Glomerular endothelial cell (primary cell): ENCODE measurements at regions not wholly inside any gene's neighbourhood (a gene's known extent, or its start where the extent isn't known, plus 50 kb on each side); places are given as distances from the start of the nearest gene placed in this dataset.
"Not testable (repeated sequence)": the region's sequence is repeated elsewhere in the genome, so short reads cannot be mapped to it uniquely, and the experiment has no call there.

Experiments
- DNase-seq: peaks from one replicate; pipeline ENCODE4 v3.0.0-alpha.2; 2011; ENCODE audit warnings: low read depth, low spot score; ENCODE audit errors: extremely low read depth

DNA sequence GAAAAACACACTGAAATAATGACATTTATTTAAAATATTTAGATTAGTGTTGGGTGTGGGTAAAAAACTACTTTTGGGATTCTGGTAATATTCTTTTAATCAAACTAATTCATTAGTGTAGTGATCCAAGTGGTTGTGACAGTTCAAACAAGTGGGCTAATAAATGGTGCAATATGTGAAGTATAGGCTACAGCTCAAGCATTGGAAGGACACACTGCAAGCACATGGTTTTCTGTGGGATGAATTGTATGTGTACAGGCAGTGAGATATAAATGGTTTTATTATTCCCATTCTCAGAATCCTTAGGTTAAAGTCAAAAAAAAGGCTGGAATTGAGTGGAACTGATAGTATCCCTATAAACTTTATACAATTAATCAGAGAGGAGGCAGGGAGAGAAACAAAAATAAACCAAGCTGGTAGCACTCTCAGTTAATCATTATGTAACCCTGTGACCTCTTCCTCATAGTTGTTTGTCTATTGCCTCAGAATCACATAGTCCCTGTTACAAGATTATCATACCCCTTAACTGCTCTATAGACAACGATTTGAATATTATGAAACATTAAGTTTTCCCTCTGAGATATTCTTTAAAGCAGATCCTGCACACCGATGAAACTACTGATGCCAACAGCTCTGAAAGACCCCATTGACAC is 1755.4 kb upstream of the ACO1 start:
- no peak for DNase-seq

DNA sequence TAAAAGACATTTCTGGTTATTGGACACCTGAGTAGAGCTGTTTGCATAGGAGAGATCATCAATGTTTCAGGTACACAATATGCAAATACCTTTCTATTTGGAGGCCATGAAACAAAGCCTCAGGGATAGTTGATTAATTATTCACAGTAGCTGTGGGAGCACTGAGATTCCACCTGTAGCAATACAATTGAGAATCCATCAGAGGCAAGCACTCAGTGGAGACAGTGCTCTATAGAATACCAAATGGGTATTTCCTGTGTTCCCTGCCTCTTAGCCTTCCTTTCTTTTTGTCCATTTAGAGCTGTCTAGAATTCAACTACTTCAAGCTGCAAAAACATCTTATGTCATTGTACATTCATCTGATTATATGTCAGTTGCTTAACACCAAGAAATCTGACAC is 1754.0 kb upstream of the ACO1 start:
- no peak for DNase-seq

DNA sequence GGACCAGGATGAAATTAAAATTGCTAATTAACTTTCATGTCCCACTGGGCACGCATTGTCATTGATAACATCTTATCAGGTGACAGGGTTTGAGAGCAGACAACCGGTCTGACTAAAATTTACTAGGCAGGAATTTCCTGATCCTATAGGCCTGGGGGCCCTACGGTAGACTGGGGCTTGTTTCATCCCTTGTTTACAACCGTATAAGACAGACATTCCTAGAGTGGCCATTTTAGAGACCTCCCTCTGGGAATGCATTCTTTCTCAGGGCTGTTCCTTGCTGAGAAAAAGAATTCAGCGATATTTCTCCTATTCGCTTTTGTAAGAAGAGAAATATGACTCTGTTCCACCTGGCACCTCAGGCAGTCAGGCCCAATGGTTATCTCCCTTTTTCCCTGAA is 1737.8 kb upstream of the ACO1 start:
- not testable (repeated sequence) for DNase-seq

DNA sequence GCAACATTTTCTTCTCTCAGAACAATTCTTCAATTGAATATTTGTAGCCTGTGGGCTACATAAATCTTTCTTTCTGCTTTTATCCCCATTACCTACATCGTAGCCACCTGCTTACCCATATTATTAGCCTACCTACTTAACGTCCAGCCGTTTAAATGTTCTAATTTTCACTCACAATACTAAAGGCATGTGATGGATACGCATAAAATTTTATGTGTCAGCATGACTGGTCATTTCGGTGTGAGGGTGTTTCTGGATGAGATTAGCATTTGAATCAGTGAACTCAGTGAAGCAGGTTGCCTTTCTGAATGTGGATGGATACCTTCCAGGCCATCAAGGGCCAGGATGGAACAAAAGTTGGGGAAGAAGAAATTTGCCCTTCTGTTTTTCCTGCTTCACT is 1722.5 kb upstream of the ACO1 start:
- DNase-seq: no peak

DNA sequence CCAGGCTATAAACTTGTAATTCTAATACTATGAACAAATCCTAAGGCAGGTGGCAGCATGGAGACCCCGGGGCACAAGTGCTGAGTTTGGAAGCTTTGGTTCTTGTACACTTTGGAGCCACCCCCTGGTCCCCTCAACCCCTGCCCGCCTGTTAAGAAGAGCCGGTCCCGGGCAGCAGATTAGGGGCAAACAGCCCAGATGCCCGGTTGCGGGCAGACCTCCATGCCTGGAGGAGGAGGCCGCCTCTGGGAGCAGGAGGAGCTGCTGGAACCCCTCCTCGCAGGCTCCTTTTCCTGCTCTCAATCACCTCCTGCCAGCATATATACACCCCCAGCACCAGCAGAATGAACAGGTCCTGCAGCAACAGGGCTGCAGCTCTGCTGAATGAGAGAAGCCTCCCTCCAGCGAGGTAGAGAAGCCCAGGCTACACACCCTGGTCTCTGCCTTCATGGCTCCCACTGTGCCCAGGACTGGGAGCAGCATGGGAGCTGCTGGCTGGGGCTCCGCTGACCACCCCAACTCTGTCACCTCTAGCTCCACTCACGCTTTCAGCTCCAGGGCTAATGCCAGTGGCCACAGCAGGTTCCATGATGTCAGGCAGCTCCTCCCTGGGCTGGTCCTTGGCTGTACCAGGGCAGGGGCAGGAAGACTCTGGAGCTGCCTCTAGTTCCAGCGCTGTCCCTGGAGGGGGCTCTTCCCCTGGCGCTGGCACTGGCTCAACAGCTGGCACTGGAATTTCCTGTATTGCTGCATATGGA is 1713.5 kb upstream of the ACO1 start:
- DNase-seq: no peak

DNA sequence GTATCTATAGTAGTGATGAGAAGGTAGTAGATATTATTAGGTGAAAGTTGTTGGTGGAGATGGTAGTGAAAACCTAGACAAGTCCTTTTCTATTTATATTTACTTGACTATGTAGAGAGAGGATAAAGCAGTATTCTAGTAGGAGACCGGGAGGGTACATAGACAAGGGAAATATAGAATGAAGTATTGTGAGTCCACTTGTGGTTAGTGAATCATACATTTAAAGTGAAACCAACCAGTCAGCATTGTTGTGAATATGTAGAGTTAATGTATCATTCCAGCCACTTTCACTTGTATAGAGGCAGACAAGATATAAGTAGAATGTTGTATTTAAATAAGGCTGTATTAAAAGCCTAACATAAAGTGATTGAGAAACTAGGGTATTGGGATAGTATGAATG is 1711.3 kb upstream of the ACO1 start:
- DNase-seq: no peak

DNA sequence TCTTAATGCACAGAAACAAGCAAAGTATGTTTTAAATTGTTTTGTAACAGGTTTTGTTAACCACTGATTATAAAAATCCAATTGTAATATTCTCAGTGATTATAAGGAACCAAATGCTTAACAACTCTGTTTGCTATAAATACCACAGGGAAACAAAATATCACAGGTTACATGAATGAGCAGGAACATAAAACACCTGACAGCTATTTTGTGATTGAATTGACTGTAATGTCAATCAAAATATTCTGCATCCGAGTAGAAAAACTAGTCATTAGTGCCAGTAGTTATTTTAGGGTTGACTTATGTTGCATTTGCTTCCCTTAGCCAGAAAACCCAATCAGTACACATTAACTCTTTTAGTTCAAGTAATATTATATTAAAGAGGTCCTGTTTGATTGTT is 1707.8 kb upstream of the ACO1 start:
- DNase-seq: no peak

DNA sequence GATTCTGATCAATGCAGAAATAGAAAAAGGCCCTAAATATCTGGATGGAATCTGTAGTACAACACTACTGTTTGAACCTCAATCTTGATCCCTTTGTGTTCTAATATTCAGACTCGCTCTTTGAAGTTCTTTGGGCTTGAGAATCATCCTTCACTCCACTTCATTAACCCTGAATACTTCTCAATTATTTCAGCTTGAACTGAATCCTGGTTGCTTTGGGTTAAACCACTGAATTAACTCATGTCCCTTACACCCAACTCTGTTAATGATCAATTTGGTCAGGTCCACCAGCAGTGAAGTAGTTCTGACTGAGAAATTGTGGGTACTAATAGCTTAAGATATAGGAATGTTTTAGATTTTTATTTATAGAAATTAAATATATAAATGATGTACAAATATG is 1707.2 kb upstream of the ACO1 start:
- no peak for DNase-seq

DNA sequence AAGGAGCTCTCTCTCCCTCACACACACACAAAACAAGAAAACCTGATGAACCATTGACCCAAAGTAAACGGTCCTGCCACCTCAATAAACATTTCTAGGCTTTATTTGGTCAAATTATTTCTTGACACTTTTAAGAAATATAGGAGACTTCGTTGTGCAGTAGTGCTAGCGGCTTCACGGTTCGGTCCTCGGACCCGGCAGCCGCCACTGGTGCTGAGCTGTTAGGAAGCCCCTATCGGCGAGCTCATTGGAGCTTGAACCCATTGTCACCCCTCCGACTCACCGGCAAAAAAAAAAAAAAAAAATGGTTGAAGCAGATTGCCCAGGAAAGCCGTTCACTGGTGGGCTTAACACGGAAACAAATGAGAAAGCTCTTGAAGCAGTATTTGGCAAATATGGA is 1695.6 kb upstream of the ACO1 start:
- DNase-seq: no peak

DNA sequence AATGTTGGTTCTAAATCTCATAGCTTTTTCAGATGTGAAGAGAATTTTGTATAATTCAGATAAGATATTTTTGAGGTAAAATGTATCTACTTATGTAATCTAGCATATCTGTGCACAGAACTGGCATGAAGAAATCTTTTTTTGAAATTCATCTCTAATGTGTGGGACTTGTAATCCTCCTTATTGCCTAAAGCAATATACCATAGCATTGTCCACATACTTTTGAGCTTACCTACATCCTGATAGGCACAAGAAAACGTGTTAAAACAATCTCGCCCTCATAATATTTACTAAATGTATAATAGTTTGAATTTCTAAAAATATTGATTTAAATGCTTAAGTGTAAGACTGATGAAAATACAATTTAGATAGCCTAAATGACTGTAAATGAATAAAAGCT is 1686.5 kb upstream of the ACO1 start:
- DNase-seq: no peak

DNA sequence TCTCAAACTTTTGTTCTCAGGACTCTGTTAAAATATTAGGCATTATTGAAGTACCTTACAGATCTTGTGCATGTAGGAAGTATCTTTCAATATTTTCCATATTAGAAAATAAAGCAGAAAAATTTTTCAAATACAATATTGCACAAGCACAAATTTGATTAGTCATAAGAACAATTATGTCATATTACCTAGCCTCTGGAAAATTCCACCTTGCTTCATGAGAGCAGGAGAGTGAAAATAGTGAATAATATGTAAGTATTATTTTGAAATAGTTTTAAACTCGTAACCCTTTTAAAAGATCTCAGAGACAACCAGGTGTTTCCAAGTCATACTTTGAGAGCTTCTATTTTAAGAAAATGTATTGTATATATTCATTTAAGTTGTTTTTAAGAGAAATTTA is 1672.9 kb upstream of the ACO1 start:
- no peak for DNase-seq

DNA sequence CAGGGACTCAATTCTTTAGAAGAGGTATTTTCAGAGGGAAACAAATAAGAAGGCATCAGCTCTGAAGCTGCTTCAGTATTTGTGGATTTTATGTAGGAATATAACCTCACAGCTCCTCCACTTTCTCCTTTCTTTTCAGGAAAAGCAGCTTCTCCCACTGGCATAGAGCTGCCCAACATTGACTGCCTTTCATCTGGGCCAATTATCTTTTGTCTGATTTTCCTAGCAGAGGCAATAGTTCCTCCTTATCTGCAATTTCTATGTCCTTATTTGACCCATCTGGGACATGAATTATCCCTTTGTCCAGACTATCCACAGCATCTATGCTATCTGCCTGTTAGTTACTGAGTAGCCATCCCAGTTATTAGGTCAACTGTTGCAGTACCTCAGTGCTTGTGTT is 1671.2 kb upstream of the ACO1 start:
- no peak for DNase-seq

DNA sequence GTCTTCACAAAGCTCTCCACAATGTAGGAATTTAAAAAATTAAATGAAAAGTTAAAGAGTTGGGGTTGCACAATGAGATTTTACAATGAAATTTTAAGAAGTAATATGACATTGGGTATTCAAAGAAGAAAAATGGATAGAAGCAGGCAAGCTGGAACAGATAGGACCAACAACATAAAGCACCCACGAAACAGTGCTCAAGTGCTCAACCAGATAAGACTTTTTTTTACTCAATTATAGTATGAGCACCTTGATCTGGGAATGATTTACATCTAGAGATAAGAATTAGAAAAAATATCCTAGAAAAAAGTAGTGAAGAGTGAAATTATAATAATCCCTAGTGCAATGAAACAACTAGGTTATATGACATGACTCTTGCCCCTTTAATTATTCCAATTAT is 1670.1 kb upstream of the ACO1 start:
- no peak for DNase-seq

DNA sequence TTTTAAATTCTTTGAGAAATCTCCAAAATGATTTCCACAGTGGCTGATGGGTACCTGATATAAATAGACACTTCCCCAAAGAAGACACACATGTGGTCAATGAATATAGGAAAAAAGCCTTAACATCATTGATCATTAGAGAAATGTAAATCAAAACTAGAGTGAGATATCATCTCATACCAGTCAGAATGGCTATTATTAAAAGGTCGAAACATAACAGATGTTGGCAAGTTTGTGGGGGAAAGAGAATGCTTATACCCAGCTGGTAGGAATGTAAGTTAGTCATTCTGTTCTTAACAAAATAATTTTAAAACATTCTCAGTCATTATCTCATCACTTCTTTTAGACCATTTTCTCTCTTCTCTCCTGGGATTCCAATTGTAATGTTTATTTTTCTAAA is 1666.0 kb upstream of the ACO1 start:
- DNase-seq: no peak

DNA sequence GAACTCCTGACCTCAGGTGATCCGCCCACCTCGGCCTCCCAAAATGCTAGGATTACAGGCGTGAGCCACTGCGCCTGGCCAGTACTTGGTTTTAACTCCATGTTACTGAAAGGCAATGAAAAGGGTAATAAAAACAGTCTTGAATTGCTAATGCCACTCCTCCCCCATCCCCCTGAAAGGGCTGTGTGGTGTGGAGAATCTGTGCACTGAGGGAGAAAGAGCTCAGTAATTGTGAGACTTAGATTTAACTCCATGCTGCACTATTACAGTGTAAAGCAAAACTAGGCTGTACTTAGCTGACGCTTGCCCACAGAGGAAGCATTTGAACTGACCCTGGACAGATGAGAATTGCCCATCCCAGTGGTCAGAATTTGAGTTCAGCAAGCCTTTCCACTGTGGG is 1662.4 kb upstream of the ACO1 start:
- no peak for DNase-seq

DNA sequence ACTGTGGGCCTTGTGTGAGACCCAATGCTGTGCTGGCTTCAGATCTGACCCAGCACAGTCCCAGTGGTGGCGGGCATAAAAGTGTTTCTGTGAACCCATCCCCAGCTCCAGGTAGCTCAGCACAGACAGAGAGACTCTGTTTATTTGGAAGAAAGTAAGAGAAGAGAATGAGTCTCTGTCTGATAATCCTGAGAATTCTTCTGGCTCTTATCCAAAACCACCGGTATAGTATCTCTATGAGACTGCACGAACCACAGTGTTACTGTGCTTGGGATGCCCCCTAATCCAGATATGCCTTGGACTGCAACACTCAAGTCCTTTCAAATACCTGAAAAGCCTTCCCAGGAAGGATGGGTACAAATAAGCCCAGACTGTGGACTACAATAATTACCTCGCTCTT is 1660.8 kb upstream of the ACO1 start:
- no peak for DNase-seq

DNA sequence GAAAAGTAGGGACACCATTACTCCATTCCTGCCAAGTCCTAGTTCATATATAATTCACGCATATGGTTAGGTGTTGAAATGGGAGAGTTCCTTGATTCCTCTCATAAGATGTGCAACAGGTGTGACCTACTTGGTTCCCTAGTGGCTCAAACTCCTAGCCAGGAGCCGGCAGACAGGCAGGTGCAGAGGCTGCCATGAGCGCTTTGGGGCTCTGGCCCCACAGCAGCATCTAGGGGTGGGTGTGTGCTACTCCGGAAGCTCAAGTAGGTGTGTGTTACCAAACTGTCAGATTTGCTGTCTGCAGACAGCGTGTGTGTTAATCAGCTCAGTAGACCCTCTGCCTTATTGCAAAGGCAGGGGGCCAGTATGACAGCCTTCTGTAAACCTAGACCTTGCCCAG is 1652.4 kb upstream of the ACO1 start:
- no peak for DNase-seq

DNA sequence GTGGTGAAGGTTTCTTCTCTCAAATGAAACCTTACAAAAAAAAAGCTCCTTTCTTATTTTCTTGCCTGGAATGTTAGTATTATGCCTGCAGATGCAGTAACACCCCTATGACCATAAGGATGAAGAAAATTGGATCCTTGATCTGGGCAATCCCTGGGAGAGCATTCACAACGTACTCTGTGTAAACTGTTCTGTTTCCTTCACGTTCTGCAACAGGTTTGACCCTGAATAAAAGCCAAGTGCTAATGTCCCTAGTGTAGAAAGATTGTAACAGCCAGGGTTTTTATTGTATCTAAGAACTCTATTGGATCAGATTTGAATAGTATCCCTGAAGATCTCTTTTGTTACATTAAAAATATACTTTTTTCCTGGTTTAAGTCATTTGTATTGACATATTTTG is 1639.6 kb upstream of the ACO1 start:
- no peak for DNase-seq

DNA sequence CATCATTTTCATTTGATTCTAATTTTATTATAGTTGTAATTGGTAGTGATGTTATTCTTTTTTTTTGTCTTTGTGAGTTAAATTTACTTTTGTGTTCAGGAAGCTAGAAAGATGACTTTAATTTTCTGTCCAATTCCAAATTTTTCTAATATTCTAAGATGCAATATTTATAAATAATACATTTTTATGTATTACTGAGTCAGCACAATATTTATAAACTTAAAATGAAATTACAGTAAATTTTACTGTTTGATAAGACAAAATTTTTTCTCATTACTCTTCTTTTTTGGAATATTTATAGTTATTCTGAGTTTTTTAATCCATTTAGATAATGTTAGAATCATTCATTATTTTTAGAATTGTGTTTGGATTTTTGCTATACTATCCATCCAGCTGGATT is 1637.9 kb upstream of the ACO1 start:
- DNase-seq: no peak

DNA sequence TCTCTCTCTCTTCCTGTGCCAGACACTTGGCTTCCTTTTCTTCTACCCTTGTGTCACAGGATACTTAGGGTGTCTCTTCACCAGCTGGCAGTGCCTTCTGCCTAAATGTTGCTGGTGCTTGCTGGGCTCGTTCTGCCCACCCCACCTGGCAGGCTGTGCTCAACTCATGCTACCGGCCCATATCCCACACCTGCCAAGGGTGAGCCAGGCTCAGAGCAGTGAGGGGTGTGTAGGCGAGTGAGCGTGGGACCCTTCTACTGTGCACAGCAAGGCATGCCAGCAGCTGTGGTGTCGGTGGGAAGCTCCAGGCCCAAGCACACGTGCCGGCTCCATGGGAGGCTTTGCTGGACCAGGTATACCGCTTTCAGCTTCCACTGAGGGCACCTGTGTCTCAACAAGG is 1626.7 kb upstream of the ACO1 start:
- no peak for DNase-seq

DNA sequence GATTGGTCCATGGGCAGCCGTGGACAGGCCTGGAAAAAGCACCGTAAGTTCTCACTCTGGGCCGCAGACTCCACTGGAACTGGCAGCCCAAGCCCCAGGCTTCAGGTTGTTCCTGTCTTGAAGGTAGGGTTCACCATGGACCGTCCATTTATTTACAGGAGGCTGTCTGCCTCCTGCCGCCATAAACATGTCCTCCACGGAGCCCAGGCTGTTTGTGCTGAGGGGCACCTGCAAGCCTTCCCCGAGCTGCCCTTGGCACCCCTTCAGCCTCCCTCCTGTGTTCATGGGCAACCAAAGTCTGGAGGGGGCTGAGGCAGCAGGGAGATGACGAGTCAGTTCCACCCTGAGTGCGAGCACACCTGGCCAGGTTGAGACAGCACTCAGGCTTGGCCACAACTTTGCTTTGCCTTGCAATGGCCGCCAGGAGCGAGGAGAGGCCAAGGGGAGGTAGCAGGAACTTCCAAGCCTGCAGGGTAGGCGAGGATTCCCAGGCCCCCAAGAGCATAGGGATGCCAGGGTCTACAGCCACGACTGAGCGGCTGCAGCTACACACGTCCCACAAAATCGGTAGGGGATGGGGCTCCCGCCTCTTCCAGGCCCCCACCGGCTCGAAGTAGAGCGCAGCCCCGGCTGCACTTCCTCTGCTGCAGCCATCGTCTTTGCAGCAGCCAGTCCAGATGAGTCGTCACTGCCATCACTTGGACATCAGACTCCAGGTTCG is 1625.6 kb upstream of the ACO1 start:
- no peak for DNase-seq

DNA sequence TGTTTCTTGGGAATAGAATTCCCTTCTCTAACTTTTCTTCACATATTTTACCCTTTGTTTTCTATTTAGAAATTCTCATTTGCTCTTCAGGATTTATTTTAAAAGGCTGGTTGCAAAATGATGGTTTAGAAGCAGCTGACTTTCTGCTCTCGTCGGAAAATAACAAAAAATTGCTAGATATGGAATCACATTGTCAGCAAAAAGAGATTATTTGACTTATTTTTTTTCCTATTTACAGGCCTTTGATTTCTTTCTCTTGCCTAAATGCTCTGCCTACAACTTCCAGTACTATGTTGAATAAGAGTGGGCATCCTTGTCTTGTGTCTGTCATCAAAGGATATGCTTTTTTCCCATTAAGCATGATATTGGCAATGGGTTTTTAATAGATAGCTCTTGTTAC is 1619.1 kb upstream of the ACO1 start:
- DNase-seq: no peak
